ENCODE measurements at regions not wholly inside any gene's neighbourhood (a gene's known extent, or its start where the extent isn't known, plus 50 kb on each side); places are given as distances from the start of the nearest gene placed in this dataset.

- TF ChIP-seq POLR2A (IDR thresholded peaks at IDR 0.05; ENCODE audit: low read depth, low read length) (no peak), POLR2AphosphoS5 (IDR thresholded peaks at IDR 0.05; ENCODE audit: low read depth, low read length) (no peak)
Observed at GRCh38 chr3:82764521-82764920, 1003.1 kb upstream of the GBE1 start.

Data from GM12891 (cell line).